ENCODE measurements at regions not wholly inside any gene's neighbourhood (a gene's known extent, or its start where the extent isn't known, plus 50 kb on each side); places are given as distances from the start of the nearest gene placed in this dataset.

GRCh38 chr9:73528926-73529325 is 377.3 kb downstream of the ANXA1 start:
- Histone ChIP-seq H3K4me3 (ENCODE audit: low read depth in 1 of 2, low read length in 2 of 2) (no peak overlapping the region), H3K79me2 (ENCODE audit: insufficient read depth, low read length) (no peaks in the 10 kb centered on the region), H3K36me3 (ENCODE audit: insufficient read depth, low read length) (no peaks in the 10 kb centered on the region), H3K9me3 (ENCODE audit: insufficient read depth, low read length, severe bottlenecking) (no peaks in the 10 kb centered on the region), H3K4me1 (ENCODE audit: insufficient read depth, low read length) (no peaks in the 10 kb centered on the region), H2AFZ (ENCODE audit: low read depth, low read length) (no peak overlapping the region), H3K4me2 (ENCODE audit: insufficient read depth, low read length) (no peak overlapping the region), H4K20me1 (ENCODE audit: insufficient read depth, low read length) (no peaks in the 10 kb centered on the region), H3K27ac (ENCODE audit: low read length) (no peak overlapping the region), H3K27me3 (ENCODE audit: insufficient read depth, low read length, poor library complexity) (no peaks in the 10 kb centered on the region), H3K9ac (ENCODE audit: low read depth, low read length) (no peak overlapping the region)
- DNase-seq = no peak
- no peak for ATAC-seq (ENCODE audit: insufficient read depth, low read depth)
- TF ChIP-seq EZH2 (IDR thresholded peaks at IDR 0.05; ENCODE audit: borderline replicate concordance, low read depth, low read length, severe bottlenecking) = no peak
- TF ChIP-seq, protein P1, sequence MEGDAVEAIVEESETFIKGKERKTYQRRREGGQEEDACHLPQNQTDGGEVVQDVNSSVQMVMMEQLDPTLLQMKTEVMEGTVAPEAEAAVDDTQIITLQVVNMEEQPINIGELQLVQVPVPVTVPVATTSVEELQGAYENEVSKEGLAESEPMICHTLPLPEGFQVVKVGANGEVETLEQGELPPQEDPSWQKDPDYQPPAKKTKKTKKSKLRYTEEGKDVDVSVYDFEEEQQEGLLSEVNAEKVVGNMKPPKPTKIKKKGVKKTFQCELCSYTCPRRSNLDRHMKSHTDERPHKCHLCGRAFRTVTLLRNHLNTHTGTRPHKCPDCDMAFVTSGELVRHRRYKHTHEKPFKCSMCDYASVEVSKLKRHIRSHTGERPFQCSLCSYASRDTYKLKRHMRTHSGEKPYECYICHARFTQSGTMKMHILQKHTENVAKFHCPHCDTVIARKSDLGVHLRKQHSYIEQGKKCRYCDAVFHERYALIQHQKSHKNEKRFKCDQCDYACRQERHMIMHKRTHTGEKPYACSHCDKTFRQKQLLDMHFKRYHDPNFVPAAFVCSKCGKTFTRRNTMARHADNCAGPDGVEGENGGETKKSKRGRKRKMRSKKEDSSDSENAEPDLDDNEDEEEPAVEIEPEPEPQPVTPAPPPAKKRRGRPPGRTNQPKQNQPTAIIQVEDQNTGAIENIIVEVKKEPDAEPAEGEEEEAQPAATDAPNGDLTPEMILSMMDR (IDR thresholded peaks at IDR 0.05; ENCODE audit: borderline replicate concordance, extremely low read depth, low read length, poor library complexity, severe bottlenecking) = no peak

GRCh38 chr9:73529666-73530065 is 378.0 kb downstream of the ANXA1 start:
- no peaks in the 10 kb centered on the region for H4K20me1 ChIP-seq (ENCODE audit: insufficient read depth, low read length)
- H3K27ac ChIP-seq (ENCODE audit: low read length) = no peak overlapping the region
- no peaks in the 10 kb centered on the region for H3K9me3 ChIP-seq (ENCODE audit: insufficient read depth, low read length, severe bottlenecking)
- no peak overlapping the region for H3K9ac ChIP-seq (ENCODE audit: low read depth, low read length)
- no peak overlapping the region for H3K4me3 ChIP-seq (ENCODE audit: low read depth in 1 of 2, low read length in 2 of 2)
- H3K79me2 ChIP-seq (ENCODE audit: insufficient read depth, low read length) = no peaks in the 10 kb centered on the region
- H3K36me3 ChIP-seq (ENCODE audit: insufficient read depth, low read length) = no peaks in the 10 kb centered on the region
- no peak overlapping the region for H3K4me2 ChIP-seq (ENCODE audit: insufficient read depth, low read length)
- TF ChIP-seq, protein P1 (IDR thresholded peaks at IDR 0.05; ENCODE audit: borderline replicate concordance, extremely low read depth, low read length, poor library complexity, severe bottlenecking) = no peak
- TF ChIP-seq EZH2 (IDR thresholded peaks at IDR 0.05; ENCODE audit: borderline replicate concordance, low read depth, low read length, severe bottlenecking) = no peak
- no peaks in the 10 kb centered on the region for H3K4me1 ChIP-seq (ENCODE audit: insufficient read depth, low read length)
- no peaks in the 10 kb centered on the region for H3K27me3 ChIP-seq (ENCODE audit: insufficient read depth, low read length, poor library complexity)
- DNase-seq = no peak
- no peak for ATAC-seq (ENCODE audit: insufficient read depth, low read depth)
- no peak overlapping the region for H2AFZ ChIP-seq (ENCODE audit: low read depth, low read length)

GRCh38 chr9:73531051-73531532 is 379.4 kb downstream of the ANXA1 start:
- Histone ChIP-seq H3K4me2 (ENCODE audit: insufficient read depth, low read length) (no peak overlapping the region), H3K9me3 (ENCODE audit: insufficient read depth, low read length, severe bottlenecking) (no peaks in the 10 kb centered on the region), H3K79me2 (ENCODE audit: insufficient read depth, low read length) (no peaks in the 10 kb centered on the region), H3K4me3 (ENCODE audit: low read depth in 1 of 2, low read length in 2 of 2) (no peak overlapping the region), H3K27me3 (ENCODE audit: insufficient read depth, low read length, poor library complexity) (no peaks in the 10 kb centered on the region), H2AFZ (ENCODE audit: low read depth, low read length) (no peak overlapping the region), H3K36me3 (ENCODE audit: insufficient read depth, low read length) (no peaks in the 10 kb centered on the region), H3K27ac (ENCODE audit: low read length) (no peak overlapping the region), H3K4me1 (ENCODE audit: insufficient read depth, low read length) (no peaks in the 10 kb centered on the region), H4K20me1 (ENCODE audit: insufficient read depth, low read length) (no peaks in the 10 kb centered on the region), H3K9ac (ENCODE audit: low read depth, low read length) (no peak overlapping the region)
- no peak for DNase-seq
- ATAC-seq (ENCODE audit: insufficient read depth, low read depth) = no peak
- no peak for TF ChIP-seq EZH2 (IDR thresholded peaks at IDR 0.05; ENCODE audit: borderline replicate concordance, low read depth, low read length, severe bottlenecking)
- TF ChIP-seq, protein P1 (IDR thresholded peaks at IDR 0.05; ENCODE audit: borderline replicate concordance, extremely low read depth, low read length, poor library complexity, severe bottlenecking) = no peak

- Histone ChIP-seq H3K27ac (ENCODE audit: low read length) (no peak overlapping the region), H2AFZ (ENCODE audit: low read depth, low read length) (no peak overlapping the region), H4K20me1 (ENCODE audit: insufficient read depth, low read length) (no peaks in the 10 kb centered on the region), H3K4me1 (ENCODE audit: insufficient read depth, low read length) (no peaks in the 10 kb centered on the region), H3K4me3 (ENCODE audit: low read depth in 1 of 2, low read length in 2 of 2) (no peak overlapping the region), H3K9ac (ENCODE audit: low read depth, low read length) (no peak overlapping the region), H3K27me3 (ENCODE audit: insufficient read depth, low read length, poor library complexity) (no peaks in the 10 kb centered on the region), H3K9me3 (ENCODE audit: insufficient read depth, low read length, severe bottlenecking) (no peaks in the 10 kb centered on the region), H3K36me3 (ENCODE audit: insufficient read depth, low read length) (no peaks in the 10 kb centered on the region), H3K79me2 (ENCODE audit: insufficient read depth, low read length) (no peaks in the 10 kb centered on the region), H3K4me2 (ENCODE audit: insufficient read depth, low read length) (no peak overlapping the region)
- DNase-seq (no peak), ATAC-seq (ENCODE audit: insufficient read depth, low read depth) (no peak)
- TF ChIP-seq, protein P1 (IDR thresholded peaks at IDR 0.05; ENCODE audit: borderline replicate concordance, extremely low read depth, low read length, poor library complexity, severe bottlenecking) = no peak
- TF ChIP-seq EZH2 (IDR thresholded peaks at IDR 0.05; ENCODE audit: borderline replicate concordance, low read depth, low read length, severe bottlenecking) = no peak
These were observed 380.0 kb downstream of the ANXA1 start for GRCh38 chr9:73531658-73532057.
